ENCODE measurements at regions not wholly inside any gene's neighbourhood (a gene's known extent, or its start where the extent isn't known, plus 50 kb on each side); places are given as distances from the start of the nearest gene placed in this dataset.

DNA sequence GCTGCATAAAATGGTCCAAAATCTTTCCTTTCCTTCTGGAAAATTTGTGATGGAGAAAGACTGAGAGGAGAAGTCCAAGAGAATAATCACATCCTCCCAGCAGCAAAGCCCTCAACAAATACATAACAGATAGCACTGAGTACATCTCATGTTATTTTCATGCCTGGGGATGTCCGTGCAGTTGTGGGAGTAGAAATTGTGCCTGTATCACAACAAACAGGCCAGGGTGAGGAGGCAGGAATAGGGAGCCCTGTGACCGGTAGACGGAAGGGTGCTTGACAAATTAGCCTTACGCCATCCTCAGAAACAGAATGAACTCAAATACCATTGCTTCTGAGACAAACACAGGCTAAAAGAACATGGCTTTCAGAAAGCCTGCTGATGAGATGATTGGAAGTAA is 333.2 kb upstream of the UMPS start:
- no peak overlapping the region for H3K4me2 ChIP-seq (replicated peaks; ENCODE audit: extremely low read depth, low read length, poor library complexity, severe bottlenecking)
- H3K27ac ChIP-seq (ENCODE audit: low read depth in 1 of 2, low read length in 2 of 2): no peak overlapping the region
- H3K36me3 ChIP-seq (replicated peaks in 1 of 2; ENCODE audit: control insufficient read depth in 1 of 2, insufficient read depth in 2 of 2, low read length in 2 of 2): no peaks in the 10 kb centered on the region
- DNase-seq: no peak
- peaks cover 0 to 2% (median 0%) of the 10 kb centered on the region in 7 donors for H3K9me3 Mint-ChIP-seq
- H2AFZ ChIP-seq (ENCODE audit: insufficient read depth, low read depth, low read length, poor library complexity, severe bottlenecking): no peak overlapping the region
- no CpG with 5 or more reads among the region's 4 CpGs for WGBS (ENCODE audit: insufficient coverage)
- H3K79me2 ChIP-seq (ENCODE audit: insufficient read depth, low read length): no peaks in the 10 kb centered on the region
- TF ChIP-seq CTCF (IDR thresholded peaks at IDR 0.05): no peak
- H3K4me3 Mint-ChIP-seq: no peak overlapping the region
- H3K4me3 ChIP-seq (replicated peaks in 1 of 3; ENCODE audit: low read depth in 2 of 3, low read length in 3 of 3): no peak overlapping the region
- H3K4me1 Mint-ChIP-seq: no peaks in the 10 kb centered on the region
- H3K27ac Mint-ChIP-seq: no peak overlapping the region
- no peaks in the 10 kb centered on the region for H3K27me3 ChIP-seq (ENCODE audit: control insufficient read depth in 2 of 2, insufficient read depth in 2 of 2, low read length in 2 of 2)
- H3K9me3 ChIP-seq (replicated peaks in 1 of 2; ENCODE audit: control insufficient read depth in 1 of 2, insufficient read depth in 1 of 2, low read length in 2 of 2): no peaks in the 10 kb centered on the region
- no peaks in the 10 kb centered on the region for H4K20me1 ChIP-seq (ENCODE audit: insufficient read depth, low read length)
- intact Hi-C loops (cut with micrococcal nuclease): no loop called here
- H3K9ac ChIP-seq (ENCODE audit: insufficient read depth, low read length, poor library complexity, severe bottlenecking): no peak overlapping the region
- H3K27me3 Mint-ChIP-seq (ENCODE audit: low read depth in 3 of 3): peaks cover 4 to 8% (median 5%) of the 10 kb centered on the region in 3 donors
- H3K36me3 Mint-ChIP-seq: no peaks in the 10 kb centered on the region
- H3K4me1 ChIP-seq (ENCODE audit: control insufficient read depth in 1 of 2, insufficient read depth in 2 of 2, low read length in 2 of 2): no peaks in the 10 kb centered on the region

DNA sequence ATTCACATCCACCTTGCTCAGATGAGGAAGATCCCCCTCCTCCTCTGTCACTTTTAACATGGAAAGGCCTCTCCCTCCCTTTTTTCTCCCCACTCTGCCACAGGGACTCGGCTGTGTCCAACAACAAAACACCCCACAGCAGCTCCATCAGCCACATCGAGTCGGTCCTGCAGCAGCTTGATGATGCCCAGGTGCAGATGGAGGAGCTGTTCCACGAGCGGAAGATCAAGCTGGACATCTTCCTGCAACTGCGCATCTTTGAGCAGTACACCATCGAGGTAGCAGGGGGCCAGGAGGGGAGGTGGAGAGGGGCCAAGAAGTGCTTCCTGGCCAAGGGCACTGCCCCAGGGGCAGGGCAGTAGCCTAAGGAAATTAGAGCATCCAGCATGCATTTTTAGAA is 331.7 kb upstream of the UMPS start:
- Histone ChIP-seq H3K9me3 (replicated peaks in 1 of 2; ENCODE audit: control insufficient read depth in 1 of 2, insufficient read depth in 1 of 2, low read length in 2 of 2) (no peaks in the 10 kb centered on the region), H3K79me2 (ENCODE audit: insufficient read depth, low read length) (no peaks in the 10 kb centered on the region), H3K4me3 (replicated peaks in 1 of 3; ENCODE audit: low read depth in 2 of 3, low read length in 3 of 3) (no peak overlapping the region), H3K9ac (ENCODE audit: insufficient read depth, low read length, poor library complexity, severe bottlenecking) (no peak overlapping the region), H3K4me1 (ENCODE audit: control insufficient read depth in 1 of 2, insufficient read depth in 2 of 2, low read length in 2 of 2) (no peaks in the 10 kb centered on the region), H3K36me3 (replicated peaks in 1 of 2; ENCODE audit: control insufficient read depth in 1 of 2, insufficient read depth in 2 of 2, low read length in 2 of 2) (no peaks in the 10 kb centered on the region), H3K27me3 (ENCODE audit: control insufficient read depth in 2 of 2, insufficient read depth in 2 of 2, low read length in 2 of 2) (no peaks in the 10 kb centered on the region), H4K20me1 (ENCODE audit: insufficient read depth, low read length) (no peaks in the 10 kb centered on the region), H3K4me2 (replicated peaks; ENCODE audit: extremely low read depth, low read length, poor library complexity, severe bottlenecking) (no peak overlapping the region), H2AFZ (ENCODE audit: insufficient read depth, low read depth, low read length, poor library complexity, severe bottlenecking) (no peak overlapping the region), H3K27ac (ENCODE audit: low read depth in 1 of 2, low read length in 2 of 2) (no peak overlapping the region)
- no peak for TF ChIP-seq CTCF (IDR thresholded peaks at IDR 0.05)
- Mint-ChIP-seq H3K27ac (no peak overlapping the region), H3K27me3 (ENCODE audit: low read depth in 3 of 3) (peaks cover 4 to 8% (median 5%) of the 10 kb centered on the region in 3 donors), H3K4me3 (no peak overlapping the region), H3K9me3 (peaks cover 0 to 2% (median 0%) of the 10 kb centered on the region in 7 donors), H3K4me1 (no peaks in the 10 kb centered on the region), H3K36me3 (no peaks in the 10 kb centered on the region)
- 100% methylated on average over 3 of the region's 7 CpGs for WGBS (ENCODE audit: insufficient coverage)
- intact Hi-C loops (cut with micrococcal nuclease): no loop called here
- no peak for DNase-seq

All from CD14-positive monocyte (primary cell).